ENCODE measurements at regions not wholly inside any gene's neighbourhood (a gene's known extent, or its start where the extent isn't known, plus 50 kb on each side); places are given as distances from the start of the nearest gene placed in this dataset.
"Not testable (repeated sequence)": the region's sequence is repeated elsewhere in the genome, so short reads cannot be mapped to it uniquely, and the experiment has no call there.

- Histone ChIP-seq H3K9me3 (no peaks in the 10 kb centered on the region), H3K36me3 (no peaks in the 10 kb centered on the region), H3K27me3 (ENCODE audit: low read depth) (no peaks in the 10 kb centered on the region), H3K4me1 (no peaks in the 10 kb centered on the region), H3K27ac (no peak overlapping the region), H3K4me3 (no peak overlapping the region)
- DNase-seq (no peak), ATAC-seq (no peak)
- TF ChIP-seq CTCF (IDR thresholded peaks at IDR 0.05), result no peak
- intact Hi-C loops (cut with DNase I), result no loop called here
Observed at GRCh38 chr6:96436398-96436797, 85.2 kb upstream of the UFL1 start.

GRCh38 chr6:96437228-96437627, 84.4 kb upstream of the UFL1 start:
- intact Hi-C loops (cut with DNase I), result not testable (repeated sequence)

GRCh38 chr6:96450082-96450769, 71.4 kb upstream of the UFL1 start:
- no peak for TF ChIP-seq CTCF (IDR thresholded peaks at IDR 0.05)
- Histone ChIP-seq H3K4me3 (no peak overlapping the region), H3K4me1 (no peaks in the 10 kb centered on the region), H3K27me3 (ENCODE audit: low read depth) (no peaks in the 10 kb centered on the region), H3K36me3 (no peaks in the 10 kb centered on the region), H3K27ac (no peak overlapping the region), H3K9me3 (peaks cover 3% of the 10 kb centered on the region)
- peak; percentile 55 for DNase-seq
- peak; percentile 88 to 92 for ATAC-seq
- intact Hi-C loops (cut with DNase I), result no loop called here

More at GRCh38 chr6:96437228-96437627, 84.4 kb upstream of the UFL1 start:
- not testable (repeated sequence) for H3K36me3 ChIP-seq; H3K4me1 ChIP-seq; H3K9me3 ChIP-seq; H3K27ac ChIP-seq; DNase-seq; H3K27me3 ChIP-seq (ENCODE audit: low read depth); ATAC-seq; H3K4me3 ChIP-seq

- H3K27me3 ChIP-seq (ENCODE audit: low read depth), result no peaks in the 10 kb centered on the region
- no peaks in the 10 kb centered on the region for H3K36me3 ChIP-seq
- no peak for DNase-seq
- no peak for TF ChIP-seq CTCF (IDR thresholded peaks at IDR 0.05)
- H3K4me3 ChIP-seq, result no peak overlapping the region
- peak; percentile 44 to 62 for ATAC-seq
- H3K9me3 ChIP-seq, result peaks cover under 1% of the 10 kb centered on the region
- no peak overlapping the region for H3K27ac ChIP-seq
- intact Hi-C loops (cut with DNase I), result no loop called here
- H3K4me1 ChIP-seq, result no peaks in the 10 kb centered on the region
Observed at GRCh38 chr6:96450770-96451130, 70.9 kb upstream of the UFL1 start.

GRCh38 chr6:96458771-96459170, 62.8 kb upstream of the UFL1 start:
- Histone ChIP-seq H3K4me3 (no peak overlapping the region), H3K36me3 (no peaks in the 10 kb centered on the region), H3K4me1 (no peaks in the 10 kb centered on the region), H3K9me3 (no peaks in the 10 kb centered on the region), H3K27ac (no peak overlapping the region), H3K27me3 (ENCODE audit: low read depth) (no peaks in the 10 kb centered on the region)
- no peak for DNase-seq
- no peak for TF ChIP-seq CTCF (IDR thresholded peaks at IDR 0.05)
- ATAC-seq, result no peak
- intact Hi-C loops (cut with DNase I), result no loop called here

GRCh38 chr6:96460052-96460700, 61.4 kb upstream of the UFL1 start:
- H3K4me3 ChIP-seq, result no peak overlapping the region
- no peak for ATAC-seq
- H3K27me3 ChIP-seq (ENCODE audit: low read depth), result no peaks in the 10 kb centered on the region
- intact Hi-C loops (cut with DNase I), result no loop called here
- TF ChIP-seq CTCF (IDR thresholded peaks at IDR 0.05), result no peak
- no peaks in the 10 kb centered on the region for H3K9me3 ChIP-seq
- no peak overlapping the region for H3K27ac ChIP-seq
- no peaks in the 10 kb centered on the region for H3K36me3 ChIP-seq
- no peaks in the 10 kb centered on the region for H3K4me1 ChIP-seq
- DNase-seq, result no peak

Measured in lower lobe of right lung (tissue), 2 donors.